HEK293 (cell line): ENCODE measurements at regions not wholly inside any gene's neighbourhood (a gene's known extent, or its start where the extent isn't known, plus 50 kb on each side); places are given as distances from the start of the nearest gene placed in this dataset.

Source experiments
- ZNF155 ChIP-seq: fragments of 450-650 bp; formaldehyde crosslinking; IDR thresholded peaks from 2 replicates; pipeline ENCODE4 v1.5.1; 2016; ENCODE audit warnings: missing biosample characterization, missing genetic modification characterization
- ZNF19 ChIP-seq: fragments of 450-650 bp; formaldehyde crosslinking; IDR thresholded peaks from 2 replicates; pipeline ENCODE4; 2016; ENCODE audit warnings: missing biosample characterization, missing genetic modification characterization, low read depth
- TF ChIP-seq, protein P1 (sequence below): fragments of 450-650 bp; formaldehyde crosslinking; IDR thresholded peaks from 2 replicates; pipeline ENCODE4 v1.5.1; 2016; ENCODE audit warnings: missing biosample characterization, missing genetic modification characterization
- TF ChIP-seq, protein P2 (sequence below): fragments of 450-650 bp; formaldehyde crosslinking; IDR thresholded peaks from 2 replicates; pipeline ENCODE4 v1.5.1; 2016; ENCODE audit warnings: missing biosample characterization, missing genetic modification characterization

DNA sequence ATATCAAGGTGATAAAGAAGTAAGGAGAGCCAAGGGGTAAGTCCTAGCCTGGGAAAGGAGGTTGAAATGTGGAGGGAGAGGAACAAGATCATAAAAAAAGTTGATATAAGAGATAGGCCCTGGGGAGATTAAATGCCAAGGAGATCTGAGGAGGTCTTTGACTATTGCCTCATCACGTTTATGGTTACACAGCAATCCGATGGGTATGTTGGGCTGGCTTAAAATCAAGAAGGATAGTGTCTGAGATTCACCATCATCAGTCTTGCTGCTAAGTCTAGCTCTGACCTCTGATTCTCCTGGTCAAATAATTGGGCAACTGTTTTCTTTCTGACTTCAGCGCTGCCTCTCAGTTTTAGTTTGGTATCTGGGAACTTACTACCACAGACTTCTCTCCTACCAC lies 416.3 kb downstream of the GPATCH2 start:
- TF ChIP-seq ZNF19 (tag by site-specific recombination) (no peak), ZNF155 (no peak)
- TF ChIP-seq, protein P1, sequence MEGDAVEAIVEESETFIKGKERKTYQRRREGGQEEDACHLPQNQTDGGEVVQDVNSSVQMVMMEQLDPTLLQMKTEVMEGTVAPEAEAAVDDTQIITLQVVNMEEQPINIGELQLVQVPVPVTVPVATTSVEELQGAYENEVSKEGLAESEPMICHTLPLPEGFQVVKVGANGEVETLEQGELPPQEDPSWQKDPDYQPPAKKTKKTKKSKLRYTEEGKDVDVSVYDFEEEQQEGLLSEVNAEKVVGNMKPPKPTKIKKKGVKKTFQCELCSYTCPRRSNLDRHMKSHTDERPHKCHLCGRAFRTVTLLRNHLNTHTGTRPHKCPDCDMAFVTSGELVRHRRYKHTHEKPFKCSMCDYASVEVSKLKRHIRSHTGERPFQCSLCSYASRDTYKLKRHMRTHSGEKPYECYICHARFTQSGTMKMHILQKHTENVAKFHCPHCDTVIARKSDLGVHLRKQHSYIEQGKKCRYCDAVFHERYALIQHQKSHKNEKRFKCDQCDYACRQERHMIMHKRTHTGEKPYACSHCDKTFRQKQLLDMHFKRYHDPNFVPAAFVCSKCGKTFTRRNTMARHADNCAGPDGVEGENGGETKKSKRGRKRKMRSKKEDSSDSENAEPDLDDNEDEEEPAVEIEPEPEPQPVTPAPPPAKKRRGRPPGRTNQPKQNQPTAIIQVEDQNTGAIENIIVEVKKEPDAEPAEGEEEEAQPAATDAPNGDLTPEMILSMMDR (tag by site-specific recombination) = no peak
- TF ChIP-seq, protein P2, sequence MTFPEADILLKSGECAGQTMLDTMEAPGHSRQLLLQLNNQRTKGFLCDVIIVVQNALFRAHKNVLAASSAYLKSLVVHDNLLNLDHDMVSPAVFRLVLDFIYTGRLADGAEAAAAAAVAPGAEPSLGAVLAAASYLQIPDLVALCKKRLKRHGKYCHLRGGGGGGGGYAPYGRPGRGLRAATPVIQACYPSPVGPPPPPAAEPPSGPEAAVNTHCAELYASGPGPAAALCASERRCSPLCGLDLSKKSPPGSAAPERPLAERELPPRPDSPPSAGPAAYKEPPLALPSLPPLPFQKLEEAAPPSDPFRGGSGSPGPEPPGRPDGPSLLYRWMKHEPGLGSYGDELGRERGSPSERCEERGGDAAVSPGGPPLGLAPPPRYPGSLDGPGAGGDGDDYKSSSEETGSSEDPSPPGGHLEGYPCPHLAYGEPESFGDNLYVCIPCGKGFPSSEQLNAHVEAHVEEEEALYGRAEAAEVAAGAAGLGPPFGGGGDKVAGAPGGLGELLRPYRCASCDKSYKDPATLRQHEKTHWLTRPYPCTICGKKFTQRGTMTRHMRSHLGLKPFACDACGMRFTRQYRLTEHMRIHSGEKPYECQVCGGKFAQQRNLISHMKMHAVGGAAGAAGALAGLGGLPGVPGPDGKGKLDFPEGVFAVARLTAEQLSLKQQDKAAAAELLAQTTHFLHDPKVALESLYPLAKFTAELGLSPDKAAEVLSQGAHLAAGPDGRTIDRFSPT (tag by site-specific recombination) = no peak
